Embryonic facial prominence (tissue), 1 donor: ENCODE measurements at regions not wholly inside any gene's neighbourhood (a gene's known extent, or its start where the extent isn't known, plus 50 kb on each side); places are given as distances from the start of the nearest gene placed in this dataset.

Source experiments
- DNase-seq: peaks from one replicate; pipeline ENCODE4 v3.0.0-alpha.2; 2016; ENCODE audit errors: extremely low spot score

- DNase-seq, result no peak
Observed at GRCh38 chr5:133708331-133708850, 96.0 kb upstream of the FSTL4 start.

- no peak for DNase-seq
Observed at GRCh38 chr5:133707629-133708028, 95.3 kb upstream of the FSTL4 start.

GRCh38 chr5:133706506-133707430 lies 94.4 kb upstream of the FSTL4 start:
- no peak for DNase-seq

- no peak for DNase-seq
Observed at GRCh38 chr5:133705331-133705730, 93.0 kb upstream of the FSTL4 start.

GRCh38 chr5:133704411-133704810 lies 92.1 kb upstream of the FSTL4 start:
- no peak for DNase-seq

- DNase-seq, result no peak
Observed at GRCh38 chr5:133703935-133704334, 91.6 kb upstream of the FSTL4 start.

GRCh38 chr5:133702791-133703770 lies 90.7 kb upstream of the FSTL4 start:
- no peak for DNase-seq

- DNase-seq, result no peak
Observed at GRCh38 chr5:133701871-133702270, 89.5 kb upstream of the FSTL4 start.

GRCh38 chr5:133700251-133700650 lies 87.9 kb upstream of the FSTL4 start:
- no peak for DNase-seq

- no peak for DNase-seq
Observed at GRCh38 chr5:133698646-133699526, 86.5 kb upstream of the FSTL4 start.

GRCh38 chr5:133698259-133698554 lies 85.9 kb upstream of the FSTL4 start:
- no peak for DNase-seq

GRCh38 chr5:133697536-133698258 lies 85.4 kb upstream of the FSTL4 start:
- DNase-seq, result no peak

- DNase-seq, result no peak
Observed at GRCh38 chr5:133696782-133697507, 84.6 kb upstream of the FSTL4 start.

- DNase-seq, result no peak
Observed at GRCh38 chr5:133696006-133696584, 83.8 kb upstream of the FSTL4 start.

- DNase-seq, result no peak
Observed at GRCh38 chr5:133694181-133694831, 82.0 kb upstream of the FSTL4 start.

- no peak for DNase-seq
Observed at GRCh38 chr5:133691448-133691847, 79.1 kb upstream of the FSTL4 start.

GRCh38 chr5:133690746-133691145 lies 78.4 kb upstream of the FSTL4 start:
- DNase-seq, result no peak

- DNase-seq, result no peak
Observed at GRCh38 chr5:133688391-133688790, 76.0 kb upstream of the FSTL4 start.
